Lower lobe of right lung (tissue), 2 donors: ENCODE measurements at regions not wholly inside any gene's neighbourhood (a gene's known extent, or its start where the extent isn't known, plus 50 kb on each side); places are given as distances from the start of the nearest gene placed in this dataset.

ENCODE experiments used
- ATAC-seq, 2 donors: fragments of 200-7000 bp; cut with Tn5 transposase; one replicate each; pipeline ENCODE4 v1.9.1; 2020 to 2022; ENCODE audit warnings: mild to moderate bottlenecking in 2 of 2, moderate library complexity in 2 of 2
- DNase-seq: peaks from one replicate; pipeline ENCODE4 v3.0.0-alpha.2; 2020
- H3K27ac ChIP-seq: fragments of 200-600 bp; one replicate; pipeline ENCODE4 v1.8.0; 2022
- H3K27me3 ChIP-seq: fragments of 200-600 bp; one replicate; pipeline ENCODE4 v1.8.0; 2022; ENCODE audit warnings: low read depth
- H3K36me3 ChIP-seq: fragments of 200-600 bp; one replicate; pipeline ENCODE4 v1.8.0; 2022; ENCODE audit warnings: mild to moderate bottlenecking
- H3K4me1 ChIP-seq: fragments of 200-600 bp; one replicate; pipeline ENCODE4 v1.8.0; 2022
- H3K4me3 ChIP-seq: fragments of 200-600 bp; one replicate; pipeline ENCODE4 v1.8.0; 2022; ENCODE audit warnings: mild to moderate bottlenecking
- H3K9me3 ChIP-seq: fragments of 200-600 bp; one replicate; pipeline ENCODE4 v1.8.0; 2022
- intact Hi-C: fragments of 100-400 bp; cut with DNase I; formaldehyde crosslinking; loops from one replicate; pipeline ENCODE4 v1.11.0; 2022
- TF ChIP-seq, protein P1 (sequence below): fragments of 200-600 bp; IDR thresholded peaks from one replicate; pipeline ENCODE4 v1.8.0; 2022; ENCODE audit warnings: antibody characterized with exemption, mild to moderate bottlenecking
- donor health status: DM: no; HTN: yes; CAD: no; lungs with severe emphysema.

DNA sequence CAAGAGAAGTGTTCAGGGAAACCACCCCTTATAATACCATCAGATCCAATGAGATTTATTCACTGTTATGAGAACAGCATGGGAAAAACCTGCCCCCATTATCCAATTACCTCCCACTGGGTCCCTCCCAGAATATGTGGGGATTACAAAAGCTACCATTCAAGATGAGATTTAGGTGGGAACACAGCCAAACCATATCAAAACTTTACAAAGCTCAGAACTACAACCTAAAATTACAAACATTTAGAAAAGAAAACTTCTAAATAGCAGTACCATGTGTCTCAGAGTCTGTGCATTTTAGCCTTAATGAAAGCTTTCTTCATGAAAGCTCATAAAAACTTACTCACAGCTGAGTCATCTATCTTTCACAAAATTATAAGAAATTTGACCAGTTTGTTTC lies 1442.8 kb upstream of the PCDH7 start:
- no peak overlapping the region for H3K27ac ChIP-seq
- no peaks in the 10 kb centered on the region for H3K4me1 ChIP-seq
- H3K4me3 ChIP-seq: no peak overlapping the region
- TF ChIP-seq, protein P1, sequence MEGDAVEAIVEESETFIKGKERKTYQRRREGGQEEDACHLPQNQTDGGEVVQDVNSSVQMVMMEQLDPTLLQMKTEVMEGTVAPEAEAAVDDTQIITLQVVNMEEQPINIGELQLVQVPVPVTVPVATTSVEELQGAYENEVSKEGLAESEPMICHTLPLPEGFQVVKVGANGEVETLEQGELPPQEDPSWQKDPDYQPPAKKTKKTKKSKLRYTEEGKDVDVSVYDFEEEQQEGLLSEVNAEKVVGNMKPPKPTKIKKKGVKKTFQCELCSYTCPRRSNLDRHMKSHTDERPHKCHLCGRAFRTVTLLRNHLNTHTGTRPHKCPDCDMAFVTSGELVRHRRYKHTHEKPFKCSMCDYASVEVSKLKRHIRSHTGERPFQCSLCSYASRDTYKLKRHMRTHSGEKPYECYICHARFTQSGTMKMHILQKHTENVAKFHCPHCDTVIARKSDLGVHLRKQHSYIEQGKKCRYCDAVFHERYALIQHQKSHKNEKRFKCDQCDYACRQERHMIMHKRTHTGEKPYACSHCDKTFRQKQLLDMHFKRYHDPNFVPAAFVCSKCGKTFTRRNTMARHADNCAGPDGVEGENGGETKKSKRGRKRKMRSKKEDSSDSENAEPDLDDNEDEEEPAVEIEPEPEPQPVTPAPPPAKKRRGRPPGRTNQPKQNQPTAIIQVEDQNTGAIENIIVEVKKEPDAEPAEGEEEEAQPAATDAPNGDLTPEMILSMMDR: no peak
- intact Hi-C loops: no loop called here
- no peak for ATAC-seq
- no peaks in the 10 kb centered on the region for H3K9me3 ChIP-seq
- H3K36me3 ChIP-seq: no peaks in the 10 kb centered on the region
- H3K27me3 ChIP-seq: no peaks in the 10 kb centered on the region
- DNase-seq: no peak

DNA sequence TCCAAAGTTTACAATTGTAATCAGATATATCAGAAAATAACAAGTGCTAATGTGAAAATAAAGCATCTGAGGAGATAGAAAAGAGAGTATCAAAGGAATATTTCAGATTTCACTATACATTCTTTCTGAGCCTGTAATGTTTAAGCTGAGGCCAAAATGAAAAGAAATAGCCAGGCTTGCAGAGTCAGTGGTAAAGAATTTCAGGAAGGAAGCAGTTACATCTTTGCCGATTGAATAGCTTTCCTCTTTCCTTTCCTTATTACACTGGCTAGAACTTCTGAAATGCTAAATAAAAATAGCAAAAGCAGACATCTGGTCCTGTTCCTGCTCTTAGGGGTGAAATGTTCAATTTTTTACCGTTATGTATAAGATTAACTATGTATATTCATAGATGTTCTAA lies 1441.6 kb upstream of the PCDH7 start:
- Histone ChIP-seq H3K4me1 (no peaks in the 10 kb centered on the region), H3K27ac (no peak overlapping the region), H3K36me3 (no peaks in the 10 kb centered on the region), H3K9me3 (no peaks in the 10 kb centered on the region), H3K4me3 (no peak overlapping the region), H3K27me3 (no peaks in the 10 kb centered on the region)
- no peak for DNase-seq
- intact Hi-C loops: no loop called here
- TF ChIP-seq, protein P1: no peak
- no peak for ATAC-seq

DNA sequence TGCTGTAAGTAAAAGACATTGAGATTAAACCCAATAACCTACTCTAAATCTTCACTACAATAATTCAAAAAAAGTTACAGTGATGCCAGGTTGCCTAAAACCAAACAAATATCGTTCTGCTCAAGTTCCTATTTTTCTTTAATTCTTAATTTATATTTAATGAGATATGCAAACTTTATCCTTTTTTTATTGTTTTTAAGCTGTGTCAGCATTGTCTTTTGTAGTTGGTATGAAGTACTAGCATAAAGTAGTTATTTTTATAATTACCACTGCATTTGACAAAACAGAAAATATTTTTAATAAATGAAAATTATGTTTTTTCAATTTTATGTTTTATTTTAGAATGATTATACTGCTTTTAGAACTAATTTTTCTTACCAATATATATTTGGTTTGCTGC lies 1431.1 kb upstream of the PCDH7 start:
- Histone ChIP-seq H3K4me3 (no peak overlapping the region), H3K9me3 (no peaks in the 10 kb centered on the region), H3K36me3 (no peaks in the 10 kb centered on the region), H3K4me1 (no peaks in the 10 kb centered on the region), H3K27ac (no peak overlapping the region), H3K27me3 (no peaks in the 10 kb centered on the region)
- intact Hi-C loops: no loop called here
- ATAC-seq: no peak
- TF ChIP-seq, protein P1: no peak
- DNase-seq: no peak

DNA sequence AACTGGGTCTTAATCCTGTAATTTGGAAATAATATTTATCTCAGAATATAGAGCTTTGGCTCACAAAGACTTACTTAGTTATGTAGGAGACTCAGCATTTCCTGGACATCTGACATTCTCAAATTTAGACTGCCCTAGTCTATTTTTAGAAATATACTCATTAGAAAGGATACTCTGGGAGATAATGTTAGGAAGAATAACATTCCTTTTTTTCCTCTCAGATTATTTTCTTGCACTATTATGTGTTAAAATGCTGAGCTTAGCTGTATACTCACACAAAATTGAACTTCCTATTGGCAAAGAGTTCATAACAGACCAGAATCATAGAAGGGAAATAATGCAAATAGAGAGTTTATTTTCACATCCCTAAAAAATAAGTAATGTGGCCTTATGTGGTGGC lies 1424.9 kb upstream of the PCDH7 start:
- TF ChIP-seq, protein P1: no peak
- H3K9me3 ChIP-seq: no peaks in the 10 kb centered on the region
- intact Hi-C loops: no loop called here
- H3K27ac ChIP-seq: no peak overlapping the region
- no peaks in the 10 kb centered on the region for H3K4me1 ChIP-seq
- H3K4me3 ChIP-seq: no peak overlapping the region
- ATAC-seq (no peak), DNase-seq (no peak)
- H3K27me3 ChIP-seq: no peaks in the 10 kb centered on the region
- no peaks in the 10 kb centered on the region for H3K36me3 ChIP-seq

DNA sequence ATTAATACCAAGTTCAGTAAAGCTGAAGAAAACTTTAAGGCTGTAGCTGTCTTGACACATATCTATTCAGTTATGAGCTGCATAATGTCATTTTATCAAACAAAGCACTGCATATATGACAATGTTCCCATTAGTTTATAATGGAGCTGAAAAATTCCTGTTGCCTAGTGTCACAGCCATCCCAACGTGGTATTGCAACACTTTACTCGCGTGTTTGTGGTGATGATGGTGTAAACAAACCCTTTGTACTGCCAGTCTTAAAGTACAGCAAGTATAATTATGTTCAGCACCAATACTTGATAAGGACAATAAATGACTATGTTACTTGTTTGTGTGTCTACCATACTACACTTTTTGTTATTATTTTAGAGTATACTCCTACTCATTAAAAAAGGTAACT lies 1415.6 kb upstream of the PCDH7 start:
- Histone ChIP-seq H3K36me3 (no peaks in the 10 kb centered on the region), H3K9me3 (no peaks in the 10 kb centered on the region), H3K4me1 (no peaks in the 10 kb centered on the region), H3K27ac (no peak overlapping the region), H3K4me3 (no peak overlapping the region), H3K27me3 (no peaks in the 10 kb centered on the region)
- DNase-seq: no peak
- ATAC-seq: no peak
- TF ChIP-seq, protein P1: no peak
- intact Hi-C loops: no loop called here

DNA sequence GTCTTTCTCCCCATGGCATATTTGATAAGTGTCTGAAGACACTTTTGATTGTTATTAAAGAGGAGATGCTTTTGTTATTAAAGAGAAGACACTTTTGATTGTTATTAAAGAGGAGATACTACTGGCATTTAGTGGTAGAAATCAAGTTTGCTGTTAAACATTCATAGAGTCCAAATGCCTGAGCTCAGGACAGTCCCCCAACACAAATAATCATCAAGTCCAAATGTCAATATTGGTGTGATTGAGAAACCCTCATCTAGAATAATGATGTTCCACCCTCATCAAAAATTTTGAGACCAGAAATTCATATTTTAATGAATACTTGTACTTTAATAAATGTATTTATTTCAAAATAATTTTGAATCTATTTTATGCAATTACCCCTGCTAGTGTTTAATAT lies 1412.9 kb upstream of the PCDH7 start:
- H3K27me3 ChIP-seq: no peaks in the 10 kb centered on the region
- H3K27ac ChIP-seq: no peak overlapping the region
- H3K9me3 ChIP-seq: no peaks in the 10 kb centered on the region
- no peaks in the 10 kb centered on the region for H3K36me3 ChIP-seq
- TF ChIP-seq, protein P1: no peak
- H3K4me1 ChIP-seq: no peaks in the 10 kb centered on the region
- intact Hi-C loops: no loop called here
- DNase-seq (no peak), ATAC-seq (no peak)
- no peak overlapping the region for H3K4me3 ChIP-seq
